ENCODE measurements at regions not wholly inside any gene's neighbourhood (a gene's known extent, or its start where the extent isn't known, plus 50 kb on each side); places are given as distances from the start of the nearest gene placed in this dataset.

DNA sequence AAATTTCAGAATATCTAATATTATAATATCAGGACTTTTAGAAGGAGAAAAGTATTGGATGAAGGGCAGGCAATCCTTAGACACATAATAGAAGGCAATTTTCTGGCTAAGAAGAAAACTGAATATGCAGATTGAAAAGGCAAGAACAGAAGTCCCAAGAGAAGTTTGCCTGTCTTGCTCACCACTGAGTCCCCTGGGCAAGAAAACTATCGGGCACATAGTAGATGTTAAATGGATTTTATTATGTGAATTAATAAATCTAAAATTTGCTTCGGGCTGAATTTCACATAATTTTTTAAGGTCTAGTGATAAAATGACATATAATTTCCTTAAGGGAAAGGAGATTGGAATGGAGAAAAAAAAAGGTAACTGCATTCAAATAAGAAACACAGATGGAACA, 380.9 kb upstream of the GRM3 start:
- H3K9me3 Mint-ChIP-seq: no peaks in the 10 kb centered on the region
- Histone ChIP-seq H3K36me3 (ENCODE audit: control insufficient read depth, insufficient read depth, low read length) (no peaks in the 10 kb centered on the region), H3K27me3 (ENCODE audit: control insufficient read depth, insufficient read depth, low read length, poor library complexity, severe bottlenecking) (no peaks in the 10 kb centered on the region), H3K4me1 (ENCODE audit: control insufficient read depth, insufficient read depth, low read length) (no peaks in the 10 kb centered on the region), H3K27ac (ENCODE audit: low read depth, low read length) (no peak overlapping the region), H3K4me3 (ENCODE audit: low read length) (no peak overlapping the region), H3K9me3 (ENCODE audit: control insufficient read depth, low read length) (no peaks in the 10 kb centered on the region), H3K9ac (ENCODE audit: extremely low read depth, low read length, poor library complexity, severe bottlenecking) (no peak overlapping the region)
- TF ChIP-seq CTCF (conservative IDR thresholded peaks at IDR 0.05): no peak
- 89 to 100% methylated on average over 2 of the region's 2 CpGs for WGBS, 2 experiments (ENCODE audit: insufficient coverage in 1 of 2, insufficient read length in 1 of 2)
- H3K36me3 Mint-ChIP-seq (ENCODE audit: low read depth): no peaks in the 10 kb centered on the region
- H3K4me3 Mint-ChIP-seq: no peak overlapping the region
- H3K4me1 Mint-ChIP-seq: no peaks in the 10 kb centered on the region
- H3K27ac Mint-ChIP-seq: no peak overlapping the region
- DNase-seq: no peak
- H3K27me3 Mint-ChIP-seq (ENCODE audit: insufficient read depth): no peaks in the 10 kb centered on the region

- peaks cover 7% of the 10 kb centered on the region for H3K9me3 ChIP-seq (ENCODE audit: control insufficient read depth, low read length)
- H3K27ac ChIP-seq (ENCODE audit: low read depth, low read length): no peak overlapping the region
- Mint-ChIP-seq H3K9me3 (peaks cover 14% of the 10 kb centered on the region), H3K4me3 (no peak overlapping the region), H3K27me3 (ENCODE audit: insufficient read depth) (no peaks in the 10 kb centered on the region), H3K36me3 (ENCODE audit: low read depth) (no peaks in the 10 kb centered on the region), H3K4me1 (peaks cover 5% of the 10 kb centered on the region), H3K27ac (no peak overlapping the region)
- H3K9ac ChIP-seq (ENCODE audit: extremely low read depth, low read length, poor library complexity, severe bottlenecking): no peak overlapping the region
- no peaks in the 10 kb centered on the region for H3K36me3 ChIP-seq (ENCODE audit: control insufficient read depth, insufficient read depth, low read length)
- WGBS, 2 experiments (ENCODE audit: insufficient coverage in 1 of 2, insufficient read length in 1 of 2): 96 to 100% methylated on average over 3 to 4 of the region's 4 CpGs
- no peak for DNase-seq
- no peaks in the 10 kb centered on the region for H3K4me1 ChIP-seq (ENCODE audit: control insufficient read depth, insufficient read depth, low read length)
- no peak for TF ChIP-seq CTCF (conservative IDR thresholded peaks at IDR 0.05)
- no peaks in the 10 kb centered on the region for H3K27me3 ChIP-seq (ENCODE audit: control insufficient read depth, insufficient read depth, low read length, poor library complexity, severe bottlenecking)
- no peak overlapping the region for H3K4me3 ChIP-seq (ENCODE audit: low read length)
Measured at GRCh38 chr7:86257894-86258293, 385.8 kb upstream of the GRM3 start.

- peaks cover 7% of the 10 kb centered on the region for H3K9me3 ChIP-seq (ENCODE audit: control insufficient read depth, low read length)
- no peaks in the 10 kb centered on the region for H3K36me3 ChIP-seq (ENCODE audit: control insufficient read depth, insufficient read depth, low read length)
- no peak overlapping the region for H3K9ac ChIP-seq (ENCODE audit: extremely low read depth, low read length, poor library complexity, severe bottlenecking)
- Mint-ChIP-seq H3K9me3 (peaks cover 13% of the 10 kb centered on the region), H3K36me3 (ENCODE audit: low read depth) (no peaks in the 10 kb centered on the region), H3K27ac (no peak overlapping the region), H3K4me1 (peaks cover 7% of the 10 kb centered on the region), H3K27me3 (ENCODE audit: insufficient read depth) (no peaks in the 10 kb centered on the region), H3K4me3 (no peak overlapping the region)
- no peaks in the 10 kb centered on the region for H3K27me3 ChIP-seq (ENCODE audit: control insufficient read depth, insufficient read depth, low read length, poor library complexity, severe bottlenecking)
- no peaks in the 10 kb centered on the region for H3K4me1 ChIP-seq (ENCODE audit: control insufficient read depth, insufficient read depth, low read length)
- WGBS, 2 experiments (ENCODE audit: insufficient coverage in 1 of 2, insufficient read length in 1 of 2): 92 to 94% methylated on average over 2 of the region's 2 CpGs
- no peak overlapping the region for H3K4me3 ChIP-seq (ENCODE audit: low read length)
- H3K27ac ChIP-seq (ENCODE audit: low read depth, low read length): no peak overlapping the region
- TF ChIP-seq CTCF (conservative IDR thresholded peaks at IDR 0.05): no peak
- no peak for DNase-seq
Measured at GRCh38 chr7:86252406-86252805, 391.3 kb upstream of the GRM3 start.
